GM23338 (cell line): ENCODE measurements at regions not wholly inside any gene's neighbourhood (a gene's known extent, or its start where the extent isn't known, plus 50 kb on each side); places are given as distances from the start of the nearest gene placed in this dataset.

Experiments used
- ATAC-seq: fragments of 200-7000 bp; cut with Tn5 transposase; 3 replicates; pipeline ENCODE4 v1.9.1; 2020
- DNase-seq: peaks from one replicate; pipeline ENCODE4 v3.0.0-alpha.2; 2015; ENCODE audit warnings: low spot score
- H2AFZ ChIP-seq: fragments of 200-600 bp; sonication (generic); 2 replicates; pipeline ENCODE4 v1.8.0; 2016; ENCODE audit warnings: antibody characterized with exemption, mild to moderate bottlenecking, moderate library complexity
- H3F3A ChIP-seq: fragments of 200-600 bp; sonication (generic); replicated peaks from 2 replicates; pipeline ENCODE4 v1.8.0; 2017; ENCODE audit warnings: antibody characterized with exemption, mixed run types, low read depth
- H3K27ac ChIP-seq: fragments of 200-600 bp; sonication (generic); 2 replicates; pipeline ENCODE4 v1.6.1; 2016; ENCODE audit warnings: low read depth
- H3K27me3 ChIP-seq: fragments of 200-600 bp; sonication (generic); 2 replicates; pipeline ENCODE4 v1.8.0; 2016; ENCODE audit warnings: mild to moderate bottlenecking, mixed run types, moderate library complexity; ENCODE audit not compliant: insufficient read depth
- H3K36me3 ChIP-seq: fragments of 200-600 bp; sonication (generic); 2 replicates; pipeline ENCODE4 v1.8.0; 2016; ENCODE audit warnings: mild to moderate bottlenecking; ENCODE audit not compliant: insufficient read depth
- H3K4me1 ChIP-seq: fragments of 200-600 bp; sonication (generic); 2 replicates; pipeline ENCODE4 v1.8.0; 2016; ENCODE audit warnings: mild to moderate bottlenecking, moderate library complexity; ENCODE audit not compliant: insufficient read depth
- H3K4me2 ChIP-seq: fragments of 200-600 bp; sonication (generic); 2 replicates; pipeline ENCODE4 v1.7.1; 2017; ENCODE audit warnings: mixed run types
- H3K4me3 ChIP-seq: fragments of 200-600 bp; sonication (generic); 2 replicates; pipeline ENCODE4 v1.6.1; 2016; ENCODE audit warnings: mixed run types
- H3K79me2 ChIP-seq: fragments of 200-600 bp; sonication (generic); replicated peaks from 2 replicates; pipeline ENCODE4 v1.8.0; 2017; ENCODE audit warnings: mild to moderate bottlenecking; ENCODE audit not compliant: insufficient read depth
- H3K9me2 ChIP-seq: fragments of 200-600 bp; sonication (generic); 2 replicates; pipeline ENCODE4 v1.8.0; 2017; ENCODE audit not compliant: insufficient read depth
- H4K20me1 ChIP-seq: fragments of 200-600 bp; sonication (generic); replicated peaks from 2 replicates; pipeline ENCODE4 v1.8.0; 2017; ENCODE audit warnings: mild to moderate bottlenecking; ENCODE audit not compliant: insufficient read depth
- H3K27ac Mint-ChIP-seq: 2 replicates; pipeline ENCODE4 v1.8.0; 2020; ENCODE audit warnings: inconsistent platforms, mild to moderate bottlenecking, moderate library complexity, mixed read lengths
- H3K27me3 Mint-ChIP-seq: 3 replicates; pipeline ENCODE4 v1.8.0; 2022; ENCODE audit warnings: low read depth, mild to moderate bottlenecking, moderate library complexity, mixed read lengths, inconsistent platforms; ENCODE audit not compliant: insufficient read depth, poor library complexity
- H3K36me3 Mint-ChIP-seq: 3 replicates; pipeline ENCODE4 v1.8.0; 2021; ENCODE audit warnings: low read depth, mild to moderate bottlenecking, inconsistent platforms, moderate library complexity, mixed read lengths
- H3K4me1 Mint-ChIP-seq: 3 replicates; pipeline ENCODE4 v1.8.0; 2020; ENCODE audit warnings: mild to moderate bottlenecking, inconsistent platforms, mixed read lengths
- H3K4me3 Mint-ChIP-seq: 3 replicates; pipeline ENCODE4 v1.8.0; 2021; ENCODE audit warnings: moderate library complexity, mild to moderate bottlenecking, inconsistent platforms, mixed read lengths
- H3K9me3 Mint-ChIP-seq: 3 replicates; pipeline ENCODE4 v1.8.0; 2020; ENCODE audit warnings: moderate library complexity, mild to moderate bottlenecking, inconsistent platforms, mixed read lengths
- CREB1 ChIP-seq: fragments of 250-450 bp; sonication (Bioruptor Pico); IDR thresholded peaks from 2 replicates; pipeline ENCODE4 v1.5.0; 2020; ENCODE audit warnings: low read depth, mild to moderate bottlenecking, moderate library complexity
- CTCF ChIP-seq, 2 experiments: fragments of 200-600 bp in 1 of 2; sonication (generic) in 1 of 2; conservative IDR thresholded peaks; 2 replicates each; pipeline versions ENCODE4 v1.5.1 to v1.6.1; 2016 to 2017; ENCODE audit warnings: antibody characterized with exemption in 2 of 2, low read depth in 2 of 2, mild to moderate bottlenecking in 2 of 2, moderate library complexity in 1 of 2
- EZH2phosphoT487 ChIP-seq: fragments of 200-600 bp; sonication (generic); IDR thresholded peaks from one replicate; pipeline ENCODE4 v1.8.1; 2018; ENCODE audit warnings: antibody characterized with exemption; ENCODE audit not compliant: unreplicated experiment
- POLR2AphosphoS5 ChIP-seq: IDR thresholded peaks from 2 replicates; pipeline ENCODE4 v1.6.1; 2016; ENCODE audit warnings: antibody characterized with exemption, low read depth
- REST ChIP-seq: IDR thresholded peaks from one replicate; pipeline ENCODE4 v1.6.1; 2018; ENCODE audit warnings: antibody characterized with exemption; ENCODE audit not compliant: unreplicated experiment
- STAT1 ChIP-seq: IDR thresholded peaks from one replicate; pipeline ENCODE4 v1.6.1; 2016; ENCODE audit warnings: antibody characterized with exemption; ENCODE audit not compliant: unreplicated experiment
- ZNF462 ChIP-seq: fragments of 250-450 bp; sonication (Bioruptor Pico); IDR thresholded peaks from 2 replicates; pipeline ENCODE4 v1.5.0; 2020; ENCODE audit warnings: mild to moderate bottlenecking, moderate library complexity
- TF ChIP-seq, protein P1 (sequence below): IDR thresholded peaks from 2 replicates; pipeline ENCODE4 v1.6.1; 2016; ENCODE audit warnings: antibody characterized with exemption

- TF ChIP-seq ZNF462 (CRISPR knock-in tag) (no peak), POLR2AphosphoS5 (no peak), CREB1 (CRISPR knock-in tag) (no peak), STAT1 (no peak)
Measured at GRCh38 chr5:58244819-58245475, 214.9 kb downstream of the PLK2 start (continued).

GRCh38 chr5:58241389-58241788, 218.5 kb downstream of the PLK2 start:
- no peak for TF ChIP-seq REST
- no peak for TF ChIP-seq STAT1
- no peak for TF ChIP-seq EZH2phosphoT487
- TF ChIP-seq, protein P1, sequence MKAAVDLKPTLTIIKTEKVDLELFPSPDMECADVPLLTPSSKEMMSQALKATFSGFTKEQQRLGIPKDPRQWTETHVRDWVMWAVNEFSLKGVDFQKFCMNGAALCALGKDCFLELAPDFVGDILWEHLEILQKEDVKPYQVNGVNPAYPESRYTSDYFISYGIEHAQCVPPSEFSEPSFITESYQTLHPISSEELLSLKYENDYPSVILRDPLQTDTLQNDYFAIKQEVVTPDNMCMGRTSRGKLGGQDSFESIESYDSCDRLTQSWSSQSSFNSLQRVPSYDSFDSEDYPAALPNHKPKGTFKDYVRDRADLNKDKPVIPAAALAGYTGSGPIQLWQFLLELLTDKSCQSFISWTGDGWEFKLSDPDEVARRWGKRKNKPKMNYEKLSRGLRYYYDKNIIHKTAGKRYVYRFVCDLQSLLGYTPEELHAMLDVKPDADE: no peak
- TF ChIP-seq CTCF (conservative IDR thresholded peaks at IDR 0.05; ENCODE audit: low read depth in 2 of 2): no peak
- no peak for TF ChIP-seq POLR2AphosphoS5
- Mint-ChIP-seq H3K9me3 (no peaks in the 10 kb centered on the region), H3K27ac (no peak overlapping the region), H3K4me1 (peaks cover 6% of the 10 kb centered on the region), H3K27me3 (peaks cover 3% of the 10 kb centered on the region), H3K36me3 (no peaks in the 10 kb centered on the region), H3K4me3 (no peak overlapping the region)
- Histone ChIP-seq H3K27ac (no peak overlapping the region), H3K9me2 (0 out of 2 replicates have a peak, but pooled peaks cover 5% of the 10 kb centered on the region), H3K27me3 (no peaks in the 10 kb centered on the region), H3K36me3 (no peaks in the 10 kb centered on the region), H4K20me1 (no peaks in the 10 kb centered on the region), H3F3A (no peaks in the 10 kb centered on the region), H2AFZ (no peak overlapping the region), H3K4me2 (no peak overlapping the region), H3K4me3 (no peak overlapping the region), H3K79me2 (no peaks in the 10 kb centered on the region), H3K4me1 (no peaks in the 10 kb centered on the region)
- no peak for DNase-seq
- ATAC-seq: no peak
